ENCODE measurements at regions not wholly inside any gene's neighbourhood (a gene's known extent, or its start where the extent isn't known, plus 50 kb on each side); places are given as distances from the start of the nearest gene placed in this dataset.

DNA sequence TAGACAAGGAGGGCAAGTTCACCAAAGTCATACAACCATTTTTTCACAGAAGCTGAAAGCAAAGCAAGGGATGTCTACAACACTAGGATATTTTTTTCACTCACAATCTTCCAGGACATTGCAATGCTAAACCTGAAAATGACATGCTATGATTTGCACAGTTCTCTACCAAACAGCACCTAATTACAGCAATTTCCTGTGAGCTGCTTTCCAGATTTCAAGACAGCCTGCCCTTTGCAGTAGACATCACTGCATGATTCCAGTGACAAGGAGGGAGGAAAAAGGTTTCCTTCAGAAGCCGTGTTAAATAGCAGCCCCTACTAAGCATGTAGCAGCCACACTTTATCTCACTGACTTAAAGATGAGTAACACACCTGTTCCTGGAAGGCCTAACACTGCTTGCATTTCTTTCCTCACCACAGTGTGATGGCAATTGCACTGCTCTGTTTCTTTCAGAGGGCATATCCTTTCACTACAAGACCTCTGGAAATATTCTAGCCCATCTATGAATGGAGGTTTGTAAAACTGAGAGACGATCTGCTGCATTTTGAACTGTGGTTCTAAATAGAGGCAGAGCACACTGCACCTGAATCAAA lies 97.1 kb downstream of the DUSP10 start:
- TF ChIP-seq, protein P1, sequence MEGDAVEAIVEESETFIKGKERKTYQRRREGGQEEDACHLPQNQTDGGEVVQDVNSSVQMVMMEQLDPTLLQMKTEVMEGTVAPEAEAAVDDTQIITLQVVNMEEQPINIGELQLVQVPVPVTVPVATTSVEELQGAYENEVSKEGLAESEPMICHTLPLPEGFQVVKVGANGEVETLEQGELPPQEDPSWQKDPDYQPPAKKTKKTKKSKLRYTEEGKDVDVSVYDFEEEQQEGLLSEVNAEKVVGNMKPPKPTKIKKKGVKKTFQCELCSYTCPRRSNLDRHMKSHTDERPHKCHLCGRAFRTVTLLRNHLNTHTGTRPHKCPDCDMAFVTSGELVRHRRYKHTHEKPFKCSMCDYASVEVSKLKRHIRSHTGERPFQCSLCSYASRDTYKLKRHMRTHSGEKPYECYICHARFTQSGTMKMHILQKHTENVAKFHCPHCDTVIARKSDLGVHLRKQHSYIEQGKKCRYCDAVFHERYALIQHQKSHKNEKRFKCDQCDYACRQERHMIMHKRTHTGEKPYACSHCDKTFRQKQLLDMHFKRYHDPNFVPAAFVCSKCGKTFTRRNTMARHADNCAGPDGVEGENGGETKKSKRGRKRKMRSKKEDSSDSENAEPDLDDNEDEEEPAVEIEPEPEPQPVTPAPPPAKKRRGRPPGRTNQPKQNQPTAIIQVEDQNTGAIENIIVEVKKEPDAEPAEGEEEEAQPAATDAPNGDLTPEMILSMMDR (IDR thresholded peaks at IDR 0.05) = no peak
- TF ChIP-seq POLR2AphosphoS5 (IDR thresholded peaks at IDR 0.05) (no peak), POLR2A (IDR thresholded peaks at IDR 0.05) (no peak), EP300 (IDR thresholded peaks at IDR 0.05) (no peak)

Data from upper lobe of left lung (tissue), 4 donors.